Posterior cingulate gyrus (tissue), 11 donors: ENCODE measurements at regions not wholly inside any gene's neighbourhood (a gene's known extent, or its start where the extent isn't known, plus 50 kb on each side); places are given as distances from the start of the nearest gene placed in this dataset.

Source experiments
- DNase-seq, 10 donors: peaks; one replicate each; pipeline versions ENCODE4 v3.0.0 to v3.0.0-alpha.2; 2020 to 2021; ENCODE audit warnings: mixed read lengths in 3 of 10
- intact Hi-C: fragments of 100-400 bp; cut with DNase I; formaldehyde crosslinking; loops from one replicate; pipeline ENCODE4 v1.15.1; 2023

- no peak for DNase-seq
- intact Hi-C loops: no loop called here
Observed at GRCh38 chr7:91515961-91516360, 251.7 kb downstream of the FZD1 start.

GRCh38 chr7:91517201-91517785 is 253.1 kb downstream of the FZD1 start:
- intact Hi-C loops: no loop called here
- DNase-seq: no peak

- DNase-seq: no peak
- intact Hi-C loops: no loop called here
Observed at GRCh38 chr7:91518058-91518457, 253.8 kb downstream of the FZD1 start.

GRCh38 chr7:91519241-91520158 is 255.3 kb downstream of the FZD1 start:
- intact Hi-C loops: no loop called here

GRCh38 chr7:91520645-91521044 is 256.4 kb downstream of the FZD1 start:
- DNase-seq: peak in 1 of 10 donors; percentile 52
- intact Hi-C loops: no loop called here

More at GRCh38 chr7:91519241-91520158, 255.3 kb downstream of the FZD1 start:
- no peak for DNase-seq

- DNase-seq: no peak
- intact Hi-C loops: no loop called here
Observed at GRCh38 chr7:91526404-91526803, 262.2 kb downstream of the FZD1 start.

- intact Hi-C loops: no loop called here
- no peak for DNase-seq
Observed at GRCh38 chr7:91527460-91527859, 263.2 kb downstream of the FZD1 start.

- intact Hi-C loops: no loop called here
- DNase-seq: no peak
Observed at GRCh38 chr7:91533996-91534395, 269.8 kb downstream of the FZD1 start.

GRCh38 chr7:91537260-91538152 is 273.3 kb downstream of the FZD1 start:
- DNase-seq: no peak
- intact Hi-C loops: no loop called here

- intact Hi-C loops: no loop called here
- no peak for DNase-seq
Observed at GRCh38 chr7:91541641-91542040, 277.4 kb downstream of the FZD1 start.

GRCh38 chr7:91543646-91544045 is 279.4 kb downstream of the FZD1 start:
- no peak for DNase-seq
- intact Hi-C loops: no loop called here

GRCh38 chr7:91549878-91550277 is 285.6 kb downstream of the FZD1 start:
- no peak for DNase-seq

GRCh38 chr7:91550931-91551330 is 286.7 kb downstream of the FZD1 start:
- intact Hi-C loops: no loop called here
- DNase-seq: no peak

More at GRCh38 chr7:91549878-91550277, 285.6 kb downstream of the FZD1 start:
- intact Hi-C loops: no loop called here

- no peak for DNase-seq
- intact Hi-C loops: no loop called here
Observed at GRCh38 chr7:91551377-91552175, 287.3 kb downstream of the FZD1 start.

- intact Hi-C loops: no loop called here
- DNase-seq: no peak
Observed at GRCh38 chr7:91553410-91553895, 289.2 kb downstream of the FZD1 start.

- no peak for DNase-seq
- intact Hi-C loops: no loop called here
Observed at GRCh38 chr7:91554883-91555282, 290.6 kb downstream of the FZD1 start.

GRCh38 chr7:91556239-91556638 is 292.0 kb downstream of the FZD1 start:
- intact Hi-C loops: no loop called here
- DNase-seq: no peak

GRCh38 chr7:91556956-91557650 is 292.9 kb downstream of the FZD1 start:
- no peak for DNase-seq
- intact Hi-C loops: no loop called here

- intact Hi-C loops: no loop called here
- DNase-seq: no peak
Observed at GRCh38 chr7:91557789-91558404, 293.7 kb downstream of the FZD1 start.
